ENCODE measurements at regions not wholly inside any gene's neighbourhood (a gene's known extent, or its start where the extent isn't known, plus 50 kb on each side); places are given as distances from the start of the nearest gene placed in this dataset.

DNA sequence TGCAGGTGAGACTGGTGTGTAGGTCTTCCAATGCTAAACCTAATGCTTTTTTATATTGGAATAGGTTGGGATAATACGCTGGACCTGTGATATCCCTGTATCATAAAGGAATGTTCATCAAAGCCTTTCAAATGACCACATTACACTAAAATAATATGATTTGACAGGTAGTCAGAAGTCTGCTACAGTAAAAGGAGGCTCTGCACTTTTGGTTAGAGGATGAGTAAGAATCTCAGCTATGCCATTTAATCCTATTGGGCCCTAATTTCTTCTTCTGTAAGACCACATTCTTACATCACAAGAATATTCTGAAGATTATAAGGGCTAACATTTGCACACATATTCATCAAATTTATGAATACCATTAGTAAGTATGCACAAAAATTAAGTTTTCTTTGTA, 250.5 kb upstream of the FLRT2 start:
- intact Hi-C loops (cut with DNase I): no loop called here
- Histone ChIP-seq H3K36me3 (no peaks in the 10 kb centered on the region), H3K9me3 (no peaks in the 10 kb centered on the region), H3K27ac (no peak overlapping the region), H3K4me3 (no peak overlapping the region), H3K27me3 (no peaks in the 10 kb centered on the region), H3K4me1 (ENCODE audit: insufficient read depth) (no peaks in the 10 kb centered on the region)
- 100% methylated on average over 1 of the region's 1 CpG for WGBS, 3 donors
- DNase-seq: no peak
- TF ChIP-seq, protein P1, sequence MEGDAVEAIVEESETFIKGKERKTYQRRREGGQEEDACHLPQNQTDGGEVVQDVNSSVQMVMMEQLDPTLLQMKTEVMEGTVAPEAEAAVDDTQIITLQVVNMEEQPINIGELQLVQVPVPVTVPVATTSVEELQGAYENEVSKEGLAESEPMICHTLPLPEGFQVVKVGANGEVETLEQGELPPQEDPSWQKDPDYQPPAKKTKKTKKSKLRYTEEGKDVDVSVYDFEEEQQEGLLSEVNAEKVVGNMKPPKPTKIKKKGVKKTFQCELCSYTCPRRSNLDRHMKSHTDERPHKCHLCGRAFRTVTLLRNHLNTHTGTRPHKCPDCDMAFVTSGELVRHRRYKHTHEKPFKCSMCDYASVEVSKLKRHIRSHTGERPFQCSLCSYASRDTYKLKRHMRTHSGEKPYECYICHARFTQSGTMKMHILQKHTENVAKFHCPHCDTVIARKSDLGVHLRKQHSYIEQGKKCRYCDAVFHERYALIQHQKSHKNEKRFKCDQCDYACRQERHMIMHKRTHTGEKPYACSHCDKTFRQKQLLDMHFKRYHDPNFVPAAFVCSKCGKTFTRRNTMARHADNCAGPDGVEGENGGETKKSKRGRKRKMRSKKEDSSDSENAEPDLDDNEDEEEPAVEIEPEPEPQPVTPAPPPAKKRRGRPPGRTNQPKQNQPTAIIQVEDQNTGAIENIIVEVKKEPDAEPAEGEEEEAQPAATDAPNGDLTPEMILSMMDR (IDR thresholded peaks at IDR 0.05): no peak
- no peak for TF ChIP-seq EP300 (IDR thresholded peaks at IDR 0.05)
- TF ChIP-seq POLR2A (IDR thresholded peaks at IDR 0.05): no peak

DNA sequence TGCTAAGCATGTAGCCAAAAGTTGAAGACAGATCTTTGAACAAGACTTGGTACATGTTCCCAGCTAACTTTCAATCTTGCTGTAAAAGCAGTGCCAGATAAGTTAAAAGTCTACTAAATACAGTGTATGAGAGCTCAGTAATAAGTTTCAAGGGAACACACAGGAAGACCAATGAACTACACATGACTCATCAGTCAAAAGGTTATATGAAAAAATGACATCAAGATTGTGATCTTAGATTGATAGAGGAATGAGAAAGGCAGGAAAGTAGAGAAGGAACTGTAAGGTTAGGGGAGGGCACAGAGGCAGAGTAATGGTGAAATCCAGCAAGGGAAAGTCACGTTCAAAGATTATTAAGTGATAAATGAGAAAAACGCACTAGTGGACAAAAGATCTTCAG, 249.9 kb upstream of the FLRT2 start:
- Histone ChIP-seq H3K36me3 (no peaks in the 10 kb centered on the region), H3K4me3 (no peak overlapping the region), H3K9me3 (no peaks in the 10 kb centered on the region), H3K27me3 (no peaks in the 10 kb centered on the region), H3K27ac (no peak overlapping the region), H3K4me1 (ENCODE audit: insufficient read depth) (no peaks in the 10 kb centered on the region)
- 92 to 96% (median 94%) methylated on average over 2 of the region's 2 CpGs for WGBS, 3 donors
- intact Hi-C loops (cut with DNase I): no loop called here
- DNase-seq: no peak
- TF ChIP-seq, protein P1 (IDR thresholded peaks at IDR 0.05): no peak
- TF ChIP-seq EP300 (IDR thresholded peaks at IDR 0.05): no peak
- TF ChIP-seq POLR2A (IDR thresholded peaks at IDR 0.05): no peak

DNA sequence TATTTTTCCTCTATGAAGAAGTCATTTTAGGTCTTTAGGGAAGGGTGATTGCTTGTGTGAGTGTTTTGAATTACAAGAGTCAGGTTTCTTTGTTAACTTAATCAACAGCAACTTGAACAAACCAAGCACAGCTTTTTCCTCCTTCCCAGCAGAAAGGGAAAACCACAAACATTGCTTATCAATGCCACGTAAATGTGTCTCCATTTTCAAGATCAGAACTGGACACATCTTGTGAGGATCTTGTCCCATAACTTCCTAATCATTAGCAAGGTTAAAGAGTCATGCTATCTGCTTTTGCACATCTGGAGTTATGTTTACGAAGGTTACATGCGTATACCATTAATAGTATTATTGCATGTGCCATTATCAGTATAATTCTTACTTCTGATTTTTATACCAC, 248.0 kb upstream of the FLRT2 start:
- Histone ChIP-seq H3K9me3 (no peaks in the 10 kb centered on the region), H3K27me3 (no peaks in the 10 kb centered on the region), H3K4me1 (ENCODE audit: insufficient read depth) (no peaks in the 10 kb centered on the region), H3K4me3 (no peak overlapping the region), H3K36me3 (no peaks in the 10 kb centered on the region), H3K27ac (no peak overlapping the region)
- intact Hi-C loops (cut with DNase I): no loop called here
- DNase-seq: no peak
- WGBS, 3 donors: 69 to 81% (median 81%) methylated on average over 3 of the region's 3 CpGs
- TF ChIP-seq EP300 (IDR thresholded peaks at IDR 0.05): no peak
- TF ChIP-seq, protein P1 (IDR thresholded peaks at IDR 0.05): no peak
- no peak for TF ChIP-seq POLR2A (IDR thresholded peaks at IDR 0.05)

DNA sequence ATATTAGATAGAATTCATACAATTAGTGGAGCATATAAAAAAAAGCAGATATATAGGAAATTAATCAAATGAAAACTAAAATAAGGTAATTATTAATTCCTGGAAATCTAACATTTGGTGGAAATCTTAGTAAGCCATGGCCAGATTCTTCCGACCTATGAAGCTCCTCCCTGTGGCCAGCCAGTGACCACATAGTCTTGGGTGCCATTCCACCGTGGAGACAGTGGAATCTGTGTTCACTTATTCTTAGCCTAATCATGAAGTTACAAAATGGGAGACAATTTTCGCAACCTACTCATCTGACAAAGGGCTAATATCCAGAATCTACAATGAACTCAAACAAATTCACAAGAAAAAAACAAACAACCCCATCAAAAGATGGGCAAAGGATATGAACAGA, 241.9 kb upstream of the FLRT2 start:
- TF ChIP-seq, protein P1 (IDR thresholded peaks at IDR 0.05): no peak
- no peak for TF ChIP-seq POLR2A (IDR thresholded peaks at IDR 0.05)
- intact Hi-C loops (cut with DNase I): loop anchor here in 1 of 4 donors (5.0 kb wide), 1 partner anchor 536 kb away; no protein-coding TSS in a partner anchor
- Histone ChIP-seq H3K9me3 (no peaks in the 10 kb centered on the region), H3K27me3 (no peaks in the 10 kb centered on the region), H3K27ac (no peak overlapping the region), H3K36me3 (no peaks in the 10 kb centered on the region), H3K4me1 (ENCODE audit: insufficient read depth) (no peaks in the 10 kb centered on the region), H3K4me3 (no peak overlapping the region)
- DNase-seq: no peak
- 96 to 98% (median 97%) methylated on average over 3 of the region's 3 CpGs for WGBS, 3 donors

DNA sequence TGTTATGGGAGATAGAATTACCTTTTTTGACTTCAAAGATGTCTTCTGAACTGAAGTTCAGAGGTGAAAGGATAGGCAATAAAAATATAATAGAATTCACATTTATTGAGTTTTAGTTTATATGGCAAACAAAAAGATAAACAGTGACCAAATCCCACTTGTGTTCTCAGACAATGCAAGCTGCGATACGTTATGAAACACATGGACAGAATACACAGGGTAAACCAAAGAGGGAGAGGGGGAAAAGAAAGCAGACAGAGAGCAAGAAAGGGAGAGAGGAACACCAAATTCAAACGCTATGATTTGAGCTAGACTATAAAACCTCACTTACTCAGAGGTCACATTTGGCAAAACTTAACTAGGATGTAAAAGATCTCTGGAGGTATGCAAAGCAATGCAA, 238.2 kb upstream of the FLRT2 start:
- WGBS, 3 donors: 85 to 91% (median 88%) methylated on average over 3 of the region's 3 CpGs
- Histone ChIP-seq H3K4me1 (ENCODE audit: insufficient read depth) (no peaks in the 10 kb centered on the region), H3K36me3 (no peaks in the 10 kb centered on the region), H3K27ac (no peak overlapping the region), H3K4me3 (no peak overlapping the region), H3K27me3 (no peaks in the 10 kb centered on the region), H3K9me3 (no peaks in the 10 kb centered on the region)
- intact Hi-C loops (cut with DNase I): no loop called here
- no peak for DNase-seq
- TF ChIP-seq POLR2A (IDR thresholded peaks at IDR 0.05) (no peak), EP300 (IDR thresholded peaks at IDR 0.05) (no peak)
- TF ChIP-seq, protein P1 (IDR thresholded peaks at IDR 0.05): no peak

All from ovary (tissue), 7 donors.